ENCODE measurements at regions not wholly inside any gene's neighbourhood (a gene's known extent, or its start where the extent isn't known, plus 50 kb on each side); places are given as distances from the start of the nearest gene placed in this dataset.

DNA sequence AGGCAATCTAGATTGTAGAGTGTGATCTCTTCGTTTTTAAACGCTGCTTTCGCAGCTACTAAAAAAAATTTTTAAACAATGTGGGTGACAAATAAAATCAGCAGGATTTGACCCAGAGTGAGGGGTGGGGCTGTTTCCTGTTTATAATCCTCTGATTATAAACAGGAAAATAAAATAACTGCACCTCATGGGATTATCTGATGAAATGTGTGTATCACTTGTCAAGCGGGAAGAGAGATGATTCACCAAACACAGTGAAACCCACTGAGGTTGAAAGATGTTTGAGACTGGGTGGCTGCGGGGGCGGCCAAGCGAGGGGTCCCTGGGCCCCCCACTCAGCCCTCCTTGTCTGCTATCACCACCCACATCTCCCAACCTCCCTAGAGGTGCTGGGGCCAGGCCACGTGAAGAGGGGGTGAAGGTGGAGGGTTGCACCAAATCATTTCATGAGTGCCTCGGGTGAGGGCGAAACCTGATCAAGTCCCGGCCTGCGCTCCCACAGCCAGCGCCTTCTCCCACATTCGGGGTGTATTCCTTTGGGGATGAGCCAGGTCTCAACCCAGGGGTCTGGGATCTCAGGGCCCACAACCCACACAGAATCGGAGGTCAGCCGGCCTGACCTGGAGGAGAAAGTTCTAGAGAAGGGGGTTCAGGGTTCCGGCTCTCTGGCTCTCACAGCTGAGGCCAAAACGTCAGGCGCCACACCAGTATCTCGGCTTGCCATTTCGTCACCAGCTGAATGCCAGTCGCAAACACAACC is 212.5 kb downstream of the BMP7 start:
- Mint-ChIP-seq H3K36me3 (ENCODE audit: low read depth) (no peaks in the 10 kb centered on the region), H3K27me3 (peaks cover 5% of the 10 kb centered on the region), H3K4me3 (no peak overlapping the region), H3K9me3 (no peaks in the 10 kb centered on the region), H3K27ac (no peak overlapping the region), H3K4me1 (peaks cover 2% of the 10 kb centered on the region)
- ChIA-PET POLR2A (no interaction called here), CTCF (no interaction called here)
- no peak for DNase-seq

DNA sequence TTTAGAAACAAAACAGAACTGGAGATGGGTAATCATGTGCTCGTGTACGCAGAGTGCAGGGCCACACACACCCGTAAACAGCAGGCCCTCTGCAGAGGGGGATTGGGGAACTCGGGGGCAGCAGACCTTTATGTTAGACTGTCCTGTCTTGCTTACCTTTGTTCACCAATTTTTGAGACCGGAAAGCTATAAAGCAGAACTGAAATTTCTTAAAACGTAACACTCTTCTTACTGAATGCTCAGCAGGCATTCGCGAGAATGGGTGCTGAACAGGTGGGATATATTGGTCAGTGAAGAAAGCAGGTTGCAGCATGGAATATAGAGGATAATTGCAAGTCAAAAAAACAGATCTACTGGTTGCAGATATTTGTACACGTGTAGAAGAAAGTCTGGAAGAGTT is 211.1 kb downstream of the BMP7 start:
- no peaks in the 10 kb centered on the region for H3K9me3 Mint-ChIP-seq
- no peak for DNase-seq
- H3K27ac Mint-ChIP-seq: no peak overlapping the region

DNA sequence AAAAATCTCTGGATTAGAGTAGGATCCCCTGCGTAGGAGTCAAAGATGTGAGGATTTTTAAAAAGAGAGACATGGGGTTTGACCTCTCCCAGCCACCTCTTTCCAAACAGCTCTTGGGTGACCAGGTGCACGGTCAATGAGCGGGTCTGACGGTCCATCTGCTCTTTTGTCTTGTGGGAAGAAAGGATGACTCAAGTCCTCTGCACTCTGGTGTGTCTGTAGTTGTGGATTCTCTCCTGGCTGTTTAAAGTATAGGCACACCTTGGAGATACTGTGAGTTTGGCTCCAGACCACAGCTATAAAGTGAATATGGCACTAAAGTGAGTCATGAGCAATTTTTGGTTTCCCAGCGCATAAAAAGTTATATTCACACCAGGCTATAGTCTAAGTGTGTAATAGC is 209.8 kb downstream of the BMP7 start:
- no peak for DNase-seq
- ChIA-PET POLR2A (no interaction called here), CTCF (no interaction called here)
- Mint-ChIP-seq H3K4me3 (no peak overlapping the region), H3K4me1 (peaks cover 12% of the 10 kb centered on the region), H3K27me3 (peaks cover 10% of the 10 kb centered on the region), H3K36me3 (ENCODE audit: low read depth) (no peaks in the 10 kb centered on the region), H3K9me3 (no peaks in the 10 kb centered on the region), H3K27ac (no peak overlapping the region)

More for the DNA sequence above, 211.1 kb downstream of the BMP7 start:
- ChIA-PET POLR2A (no interaction called here), CTCF (no interaction called here)
- H3K4me3 Mint-ChIP-seq: no peak overlapping the region
- H3K4me1 Mint-ChIP-seq: peaks cover 9% of the 10 kb centered on the region
- no peaks in the 10 kb centered on the region for H3K36me3 Mint-ChIP-seq (ENCODE audit: low read depth)
- H3K27me3 Mint-ChIP-seq: peaks cover 7% of the 10 kb centered on the region

DNA sequence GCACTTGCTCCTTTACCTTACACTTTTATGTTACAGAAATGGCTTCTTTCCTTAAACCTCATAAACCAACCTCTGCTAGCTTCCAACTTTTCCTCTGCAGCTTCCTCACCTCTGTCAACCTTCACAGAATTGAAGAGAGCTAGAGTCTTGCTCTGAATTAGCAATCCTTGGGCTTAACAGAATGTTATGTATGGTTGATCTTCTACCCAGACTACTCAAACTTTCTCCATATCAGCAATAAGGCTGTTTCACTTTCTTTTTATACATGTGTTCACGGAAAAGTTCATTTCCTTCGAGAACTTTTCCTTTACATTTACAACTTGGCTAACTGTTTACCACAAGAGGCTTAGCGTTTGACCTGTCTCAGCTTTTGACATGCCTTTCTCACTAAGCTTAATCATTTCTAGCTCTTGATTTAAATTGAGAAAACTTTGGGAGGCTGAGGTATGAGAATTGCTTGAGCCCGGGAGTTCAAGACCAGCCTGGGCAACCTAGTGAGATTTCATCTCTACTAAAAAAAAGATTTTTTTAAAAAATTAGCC is 207.3 kb downstream of the BMP7 start:
- CTCF ChIA-PET: no interaction called here
- POLR2A ChIA-PET: no interaction called here

DNA sequence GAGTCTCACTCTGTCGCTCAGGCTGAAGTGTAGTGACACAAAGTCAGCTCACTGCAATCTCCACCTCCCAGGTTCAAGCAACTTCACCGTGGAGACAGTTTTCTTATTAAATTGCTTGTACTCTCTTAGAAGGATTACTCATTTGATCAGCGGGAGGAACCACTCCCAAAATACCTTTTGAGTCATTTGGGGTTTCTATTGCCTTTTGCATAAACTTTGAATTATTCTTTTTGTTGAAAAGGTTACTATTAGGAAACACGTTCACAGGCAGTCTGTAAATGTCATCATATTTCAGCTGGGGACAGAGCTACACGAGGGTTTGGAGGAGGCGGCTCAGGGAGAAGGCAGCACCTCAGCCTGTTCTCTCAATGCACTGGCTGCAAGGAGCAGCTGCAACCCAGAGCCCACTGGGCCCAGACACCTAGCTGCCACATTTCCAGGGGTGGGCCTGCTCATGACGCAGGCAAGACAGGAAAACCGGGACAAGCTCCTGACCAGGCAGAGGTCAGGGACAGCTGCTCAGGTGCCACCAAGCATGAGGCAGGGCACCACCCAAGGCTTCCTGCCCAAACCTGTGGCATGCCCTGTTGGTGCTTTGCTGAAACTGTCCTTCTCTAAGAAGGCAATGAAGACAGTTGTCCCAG is 205.9 kb downstream of the BMP7 start:
- no peak overlapping the region for H3K4me3 Mint-ChIP-seq
- ChIA-PET POLR2A (no interaction called here), CTCF (no interaction called here)

More for the DNA sequence above, 207.3 kb downstream of the BMP7 start:
- no peak overlapping the region for H3K4me3 Mint-ChIP-seq
- peak overlapping the region; percentile 34 for H3K27ac Mint-ChIP-seq
- H3K9me3 Mint-ChIP-seq: no peaks in the 10 kb centered on the region
- H3K36me3 Mint-ChIP-seq (ENCODE audit: low read depth): no peaks in the 10 kb centered on the region
- peaks cover 21% of the 10 kb centered on the region for H3K27me3 Mint-ChIP-seq
- peaks cover 12% of the 10 kb centered on the region for H3K4me1 Mint-ChIP-seq
- no peak for DNase-seq

DNA sequence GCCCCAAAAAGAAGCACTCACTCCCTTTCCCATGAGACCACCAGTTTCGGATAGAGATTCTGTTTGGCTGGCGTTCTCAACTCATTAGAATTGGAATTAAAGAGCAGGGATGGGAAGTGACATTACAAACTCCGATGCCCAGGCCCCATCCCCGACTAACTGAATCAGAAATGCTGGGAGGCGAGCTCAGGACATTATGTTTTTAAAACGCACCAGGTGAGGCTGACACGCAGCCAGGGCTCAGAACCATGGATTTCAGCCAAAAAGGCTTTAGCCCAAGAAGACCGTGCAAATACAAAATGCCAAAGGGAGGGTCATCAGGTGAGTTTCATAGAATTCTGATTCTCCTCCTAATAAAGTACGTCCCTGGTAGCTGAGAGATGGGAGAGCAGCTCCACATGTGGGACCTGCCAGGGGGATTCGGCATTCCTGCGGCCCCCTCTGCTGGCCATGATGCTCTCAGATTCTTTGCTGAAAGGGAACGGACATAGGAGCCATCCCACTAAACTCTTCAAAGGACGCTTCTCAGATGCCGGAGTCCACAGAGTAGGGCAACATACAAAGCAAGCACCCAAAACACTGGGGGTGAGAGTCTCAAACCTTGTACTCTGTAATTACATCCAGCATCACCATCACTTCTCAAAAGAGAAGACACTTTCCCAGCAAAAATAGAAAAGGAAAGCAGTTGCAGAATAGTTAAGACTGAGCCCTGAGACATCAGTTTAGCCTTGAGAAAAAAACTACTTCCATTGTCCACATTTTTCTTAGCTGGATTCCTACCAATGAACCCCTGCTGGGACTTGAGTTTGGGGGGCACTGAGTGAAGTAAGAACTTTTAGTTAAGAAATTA is 205.2 kb downstream of the BMP7 start:
- Mint-ChIP-seq H3K9me3 (no peaks in the 10 kb centered on the region), H3K27me3 (peaks cover 25% of the 10 kb centered on the region), H3K36me3 (ENCODE audit: low read depth) (no peaks in the 10 kb centered on the region), H3K4me3 (no peak overlapping the region), H3K27ac (no peak overlapping the region), H3K4me1 (peaks cover 12% of the 10 kb centered on the region)
- DNase-seq: no peak
- ChIA-PET POLR2A (no interaction called here), CTCF (no interaction called here)

More for the DNA sequence above, 205.9 kb downstream of the BMP7 start:
- H3K27me3 Mint-ChIP-seq: peaks cover 21% of the 10 kb centered on the region
- no peaks in the 10 kb centered on the region for H3K9me3 Mint-ChIP-seq
- no peak overlapping the region for H3K27ac Mint-ChIP-seq
- peaks cover 12% of the 10 kb centered on the region for H3K4me1 Mint-ChIP-seq
- DNase-seq: no peak
- no peaks in the 10 kb centered on the region for H3K36me3 Mint-ChIP-seq (ENCODE audit: low read depth)

DNA sequence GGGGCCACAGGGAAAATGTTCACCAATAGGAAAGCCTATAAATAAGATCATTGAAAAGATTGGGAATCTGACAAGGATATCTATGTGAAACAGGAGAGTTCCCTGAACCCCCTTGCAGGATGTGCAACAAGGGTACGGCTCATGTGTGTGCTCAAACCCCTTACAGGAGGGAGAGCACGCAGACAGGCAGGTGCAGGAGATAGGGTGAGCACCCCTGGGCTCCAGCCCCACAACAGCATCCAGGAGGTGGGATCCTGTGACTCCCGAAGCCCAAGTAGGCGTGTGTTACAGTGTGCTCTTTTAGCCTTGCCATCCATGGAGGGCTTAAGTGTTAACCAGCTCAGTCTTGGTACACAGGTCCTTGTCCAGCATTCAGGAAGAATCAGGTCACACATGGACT is 204.2 kb downstream of the BMP7 start:
- Mint-ChIP-seq H3K9me3 (no peaks in the 10 kb centered on the region), H3K36me3 (ENCODE audit: low read depth) (no peaks in the 10 kb centered on the region), H3K4me1 (peaks cover 12% of the 10 kb centered on the region), H3K27ac (no peak overlapping the region), H3K27me3 (peaks cover 27% of the 10 kb centered on the region), H3K4me3 (no peak overlapping the region)
- ChIA-PET CTCF (no interaction called here), POLR2A (no interaction called here)
- no peak for DNase-seq

DNA sequence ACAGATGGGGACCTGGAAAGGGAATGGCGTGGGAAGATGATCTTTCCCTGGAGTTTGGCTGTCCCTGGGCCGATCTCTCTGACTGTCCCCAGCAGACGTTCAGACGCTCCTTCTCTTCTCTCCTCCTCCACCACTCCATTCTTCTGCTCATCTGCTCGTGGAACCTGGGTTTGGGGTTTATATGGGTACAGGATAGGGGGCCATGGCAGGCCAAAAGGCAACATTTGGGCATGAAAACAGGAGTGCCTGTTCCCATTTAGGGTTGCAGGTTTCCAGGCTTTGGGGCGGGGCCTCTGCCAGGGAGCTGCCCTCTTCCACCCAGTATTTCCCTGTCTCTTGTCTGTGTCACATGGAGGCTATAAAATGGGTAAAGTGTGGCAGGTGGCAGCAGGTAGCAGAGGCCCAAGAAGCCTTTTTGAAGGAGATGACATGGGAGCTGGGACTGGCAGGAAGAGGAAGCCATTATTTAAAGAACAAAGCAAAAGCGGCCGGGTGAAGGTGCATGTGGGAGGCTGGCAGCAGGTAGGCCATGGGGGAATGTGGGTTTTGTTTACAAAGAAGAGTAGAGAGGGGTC is 203.7 kb downstream of the BMP7 start:
- Mint-ChIP-seq H3K9me3 (no peaks in the 10 kb centered on the region), H3K4me1 (peaks cover 12% of the 10 kb centered on the region), H3K36me3 (ENCODE audit: low read depth) (no peaks in the 10 kb centered on the region), H3K4me3 (no peak overlapping the region), H3K27me3 (peaks cover 24% of the 10 kb centered on the region), H3K27ac (no peak overlapping the region)
- POLR2A ChIA-PET: no interaction called here
- DNase-seq: no peak
- CTCF ChIA-PET: no interaction called here

DNA sequence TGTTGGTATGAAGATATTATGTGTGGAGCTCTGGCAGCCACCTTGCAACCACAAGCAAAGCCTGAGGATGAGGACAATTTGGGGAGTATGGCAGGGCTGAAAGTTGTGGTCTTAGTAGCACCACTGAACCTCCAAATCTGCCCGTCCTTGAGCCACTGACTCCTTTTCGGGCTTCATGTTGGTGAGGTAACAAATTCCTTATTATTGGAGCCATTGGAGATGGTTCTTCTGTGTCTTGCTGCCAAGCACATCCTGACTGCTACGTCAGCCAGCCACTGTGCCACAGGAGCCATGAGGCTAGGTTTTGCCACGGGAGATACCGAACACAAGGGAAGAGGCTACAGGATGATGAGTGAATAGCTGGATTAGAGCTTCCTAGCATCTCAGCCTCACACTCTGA is 201.6 kb downstream of the BMP7 start:
- Mint-ChIP-seq H3K27ac (no peak overlapping the region), H3K4me1 (peaks cover 4% of the 10 kb centered on the region), H3K4me3 (no peak overlapping the region), H3K27me3 (peaks cover 30% of the 10 kb centered on the region), H3K9me3 (no peaks in the 10 kb centered on the region), H3K36me3 (ENCODE audit: low read depth) (no peaks in the 10 kb centered on the region)
- no peak for DNase-seq
- ChIA-PET CTCF (no interaction called here), POLR2A (no interaction called here)

DNA sequence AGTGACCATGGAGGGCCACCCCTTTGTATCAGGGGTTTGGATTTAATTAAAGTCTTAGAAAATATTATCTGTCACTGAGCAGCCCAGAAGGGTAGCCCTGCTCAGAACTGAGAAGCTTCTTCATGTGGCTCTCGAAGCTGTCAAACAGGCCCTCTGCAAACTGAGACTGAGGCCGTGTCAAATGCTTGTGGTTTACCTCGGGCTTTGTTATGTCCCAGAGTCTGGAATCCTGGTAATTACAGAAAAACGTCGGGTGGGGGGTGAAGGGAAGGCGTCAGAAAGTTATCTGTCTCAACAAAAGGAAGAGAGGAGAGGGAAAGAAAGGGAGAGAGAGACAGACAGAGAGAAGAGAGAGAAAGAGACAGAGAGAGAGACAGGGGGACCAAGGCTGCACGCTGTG is 200.8 kb downstream of the BMP7 start:
- H3K27ac Mint-ChIP-seq: no peak overlapping the region
- no peaks in the 10 kb centered on the region for H3K36me3 Mint-ChIP-seq (ENCODE audit: low read depth)
- H3K4me3 Mint-ChIP-seq: no peak overlapping the region
- peaks cover under 1% of the 10 kb centered on the region for H3K4me1 Mint-ChIP-seq
- no peak for DNase-seq
- POLR2A ChIA-PET: no interaction called here
- H3K9me3 Mint-ChIP-seq: no peaks in the 10 kb centered on the region
- CTCF ChIA-PET: no interaction called here
- peaks cover 32% of the 10 kb centered on the region for H3K27me3 Mint-ChIP-seq

DNA sequence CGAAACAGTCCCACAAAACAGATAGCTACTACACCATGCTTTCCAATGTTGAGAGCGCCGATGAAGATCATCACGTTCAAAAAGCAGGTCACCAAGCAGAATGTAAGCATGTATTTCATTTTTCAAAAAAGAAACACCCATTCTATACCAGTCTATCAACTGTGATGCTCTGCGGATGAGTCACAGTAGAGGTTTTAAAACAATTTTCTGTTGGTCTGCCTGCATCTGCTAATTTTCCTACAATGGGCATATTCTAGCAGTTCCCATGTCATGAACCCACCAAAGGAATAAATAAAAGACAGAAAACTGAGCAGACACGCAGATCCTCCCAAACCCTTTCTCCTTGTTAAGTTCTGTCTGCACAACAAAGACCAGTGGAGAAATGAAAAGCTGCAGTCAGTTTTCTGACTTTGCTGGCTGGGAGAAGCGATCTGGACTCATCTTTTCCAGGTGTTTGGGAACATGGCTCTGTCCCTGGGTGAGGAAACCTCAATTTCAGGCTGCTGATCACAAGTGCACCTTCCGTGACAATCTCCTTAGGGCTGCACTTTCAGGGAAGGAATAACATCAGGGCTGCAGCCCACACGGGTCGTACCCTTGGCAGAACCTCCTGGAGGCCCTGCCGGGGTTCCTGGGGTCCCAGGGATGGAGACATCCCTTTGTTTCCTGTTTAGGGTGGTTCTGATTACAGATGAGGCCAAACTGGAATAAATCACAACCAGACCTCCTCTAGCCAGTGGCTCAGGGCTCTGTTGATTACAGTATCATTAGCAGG is 200.1 kb downstream of the BMP7 start:
- no peaks in the 10 kb centered on the region for H3K36me3 Mint-ChIP-seq (ENCODE audit: low read depth)
- no peaks in the 10 kb centered on the region for H3K4me1 Mint-ChIP-seq
- no peak for DNase-seq
- peaks cover 38% of the 10 kb centered on the region for H3K27me3 Mint-ChIP-seq
- H3K27ac Mint-ChIP-seq: no peak overlapping the region
- no peaks in the 10 kb centered on the region for H3K9me3 Mint-ChIP-seq
- POLR2A ChIA-PET: no interaction called here
- no peak overlapping the region for H3K4me3 Mint-ChIP-seq
- CTCF ChIA-PET: no interaction called here

DNA sequence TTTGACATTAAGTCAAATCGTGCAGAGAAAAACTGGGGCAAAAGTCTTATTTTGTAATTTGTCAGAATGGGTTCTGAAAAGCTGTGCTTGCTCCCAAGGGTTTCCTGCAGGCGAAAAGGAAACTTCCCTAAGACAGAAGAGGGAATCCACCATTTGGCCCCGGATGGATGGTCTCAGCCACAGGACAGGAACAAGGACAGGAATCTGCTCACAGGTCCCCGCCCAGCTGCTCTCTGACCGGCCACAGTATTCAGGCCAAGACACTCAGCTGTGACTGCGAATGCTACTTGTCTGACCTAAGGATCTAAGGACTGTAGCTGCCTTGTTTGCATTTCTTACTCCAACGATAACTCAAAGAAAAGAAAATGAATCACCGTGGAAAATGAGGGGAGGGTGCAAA is 197.0 kb downstream of the BMP7 start:
- H3K36me3 Mint-ChIP-seq (ENCODE audit: low read depth): no peaks in the 10 kb centered on the region
- H3K27me3 Mint-ChIP-seq: peaks cover 41% of the 10 kb centered on the region
- ChIA-PET POLR2A (no interaction called here), CTCF (no interaction called here)
- no peak for DNase-seq
- H3K4me3 Mint-ChIP-seq: no peak overlapping the region
- H3K4me1 Mint-ChIP-seq: no peaks in the 10 kb centered on the region
- H3K9me3 Mint-ChIP-seq: no peaks in the 10 kb centered on the region
- H3K27ac Mint-ChIP-seq: no peak overlapping the region
